ENCODE measurements at regions not wholly inside any gene's neighbourhood (a gene's known extent, or its start where the extent isn't known, plus 50 kb on each side); places are given as distances from the start of the nearest gene placed in this dataset.

GRCh38 chr5:52481201-52481600 lies 306.5 kb upstream of the ITGA1 start (continued):
- TF ChIP-seq RELA (IDR thresholded peaks at IDR 0.05; ENCODE audit: borderline replicate concordance, partially characterized antibody), result no peak

- Histone ChIP-seq H3K79me2 (ENCODE audit: control insufficient read depth, insufficient read depth, low read length) (no peaks in the 10 kb centered on the region), H3K9me3 (replicated peaks; ENCODE audit: control insufficient read depth, insufficient read depth, low read length) (no peaks in the 10 kb centered on the region), H3K27me3 (replicated peaks in 1 of 2; ENCODE audit: control insufficient read depth in 2 of 2, insufficient read depth in 2 of 2, low read length in 1 of 2) (no peaks in the 10 kb centered on the region), H4K20me1 (ENCODE audit: control insufficient read depth, insufficient read depth) (no peaks in the 10 kb centered on the region), H3K36me3 (ENCODE audit: control insufficient read depth in 2 of 2, insufficient read depth in 2 of 2, low read length in 1 of 2) (no peaks in the 10 kb centered on the region), H3K27ac (ENCODE audit: control insufficient read depth, insufficient read depth) (no peak overlapping the region), H3K9ac (ENCODE audit: control insufficient read depth, insufficient read depth, low read length) (no peak overlapping the region), H2AFZ (ENCODE audit: control insufficient read depth, low read depth, low read length) (no peak overlapping the region), H3K4me3 (no peak overlapping the region), H3K4me1 (ENCODE audit: control insufficient read depth, insufficient read depth, low read length) (no peaks in the 10 kb centered on the region), H3K4me2 (ENCODE audit: control insufficient read depth, insufficient read depth) (no peak overlapping the region)
- intact Hi-C loops (cut with micrococcal nuclease; ENCODE audit: unreplicated experiment) (no loop called here), in situ Hi-C loops (cut with MboI) (no loop called here)
- ChIA-PET RAD21 (ENCODE audit: unreplicated experiment) (no interaction called here), POLR2A (no interaction called here), SMC1A (ENCODE audit: uncharacterized antibody, unreplicated experiment) (no interaction called here), CTCF (no interaction called here)
- DNase-seq (ENCODE audit: low read depth, low spot score) (no peak), FAIRE-seq (no peak), ATAC-seq (no peak)
- WGBS (ENCODE audit: insufficient coverage, insufficient replicate concordance, low lambda C conversion rate, missing lambda C conversion rate), result 0% methylated on average over 2 of the region's 2 CpGs
- BruUV-seq (replicated peaks), result no TSS peak
- TF ChIP-seq NFYB (IDR thresholded peaks at IDR 0.05; ENCODE audit: insufficient read depth, low read depth, low read length) (no peak), BHLHE40 (IDR thresholded peaks at IDR 0.05; ENCODE audit: borderline replicate concordance in 1 of 2, low read depth in 2 of 2, low read length in 1 of 2) (no peak), SMAD5 (IDR thresholded peaks at IDR 0.05; ENCODE audit: low read depth) (no peak), ZNF24 (IDR thresholded peaks at IDR 0.05) (no peak), ZZZ3 (IDR thresholded peaks at IDR 0.05; ENCODE audit: control insufficient read depth, insufficient read length, low read depth) (no peak), ZBTB4 (CRISPR knock-in tag; IDR thresholded peaks at IDR 0.05) (no peak), ETV6 (conservative IDR thresholded peaks at IDR 0.05 in 1 of 2, IDR thresholded peaks at IDR 0.05 in 1 of 2; ENCODE audit: borderline replicate concordance in 1 of 2, low read depth in 1 of 2) (no peak)
Observed at GRCh38 chr5:52481851-52482250, 305.9 kb upstream of the ITGA1 start.
